K562 (cell line): ENCODE measurements at regions not wholly inside any gene's neighbourhood (a gene's known extent, or its start where the extent isn't known, plus 50 kb on each side); places are given as distances from the start of the nearest gene placed in this dataset.

Experiments
- AFF4 ChIP-seq: sonication (generic); formaldehyde crosslinking; IDR thresholded peaks from 2 replicates; pipeline ENCODE4 v1.8.0; 2023; ENCODE audit warnings: mild to moderate bottlenecking, missing genetic modification reagents
- CEBPB ChIP-seq: fragments of 450-650 bp; IDR thresholded peaks from 2 replicates; pipeline ENCODE4 v1.6.1; 2016; ENCODE audit warnings: missing genetic modification characterization, missing compliant biosample characterization
- EP300 ChIP-seq: IDR thresholded peaks from 2 replicates; pipeline ENCODE4 v1.6.1; 2012; ENCODE audit warnings: low read length, improper control_type of control experiment
- KLF10 ChIP-seq: fragments of 250-450 bp; sonication (Bioruptor Pico); IDR thresholded peaks from 2 replicates; pipeline ENCODE4 v1.6.1; 2021; ENCODE audit warnings: matching md5 sums
- MTA2 ChIP-seq: fragments of 450-650 bp; IDR thresholded peaks from 2 replicates; pipeline ENCODE4 v1.6.1; 2016; ENCODE audit warnings: low read depth
- SMARCA4 ChIP-seq: fragments of 450-650 bp; IDR thresholded peaks from 2 replicates; pipeline ENCODE4 v1.6.1; 2016
- TF ChIP-seq, protein P1 (sequence below): sonication (generic); formaldehyde crosslinking; IDR thresholded peaks from 2 replicates; pipeline ENCODE4 v1.8.0; 2022; ENCODE audit warnings: mild to moderate bottlenecking, missing genetic modification reagents
- TF ChIP-seq, protein P2 (sequence below): sonication (generic); formaldehyde crosslinking; IDR thresholded peaks from 2 replicates; pipeline ENCODE4 v1.8.0; 2022; ENCODE audit warnings: missing genetic modification reagents, mild to moderate bottlenecking, borderline replicate concordance
- TF ChIP-seq, protein P3 (sequence below), 3 experiments: IDR thresholded peaks in 2 of 3; conservative IDR thresholded peaks in 1 of 3; 2 replicates each; pipeline ENCODE4 v1.5.1; 2011 to 2012; ENCODE audit warnings: low read length in 3 of 3, mild to moderate bottlenecking in 3 of 3, control low read depth in 2 of 3, improper control_type of control experiment in 1 of 3, inconsistent platforms in 1 of 3, low read depth in 1 of 3, mixed read lengths in 1 of 3, moderate library complexity in 1 of 3; ENCODE audit not compliant: insufficient read depth in 2 of 3

DNA sequence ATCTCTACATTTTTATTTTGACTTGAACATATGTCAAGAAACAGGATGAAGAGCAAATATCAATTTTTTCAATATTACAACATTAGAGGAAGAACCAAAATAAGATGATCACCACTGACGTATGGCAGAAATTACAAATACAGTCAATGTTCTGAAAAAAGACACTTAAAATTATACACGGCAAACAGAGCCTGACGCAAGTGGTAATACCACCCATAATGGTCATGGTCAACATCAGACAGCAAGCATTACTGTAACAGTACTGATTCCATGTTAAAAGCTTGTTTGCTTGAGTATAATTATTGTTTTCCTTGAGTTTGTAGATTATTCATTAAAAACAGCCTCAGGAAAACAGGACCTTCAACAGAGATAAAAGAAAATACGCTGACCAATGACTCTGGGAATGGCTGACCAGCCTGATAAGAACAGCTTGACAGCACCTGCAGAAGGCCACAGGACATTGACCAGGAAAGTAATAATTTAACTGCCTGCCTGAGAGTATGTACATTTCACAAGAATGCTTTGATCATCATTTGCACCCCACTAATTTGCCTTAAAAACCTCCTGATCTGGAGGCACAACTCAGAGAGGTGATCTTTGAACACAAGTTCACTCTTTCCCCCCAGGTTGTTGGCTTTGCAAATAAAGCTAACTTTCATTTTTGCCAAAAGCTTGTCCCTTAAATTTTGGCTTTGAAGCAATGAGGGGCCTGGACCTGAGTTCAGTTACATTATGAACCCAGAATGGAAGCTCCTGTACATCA is 187.3 kb downstream of the IPO8 start (continued):
- TF ChIP-seq, protein P1, sequence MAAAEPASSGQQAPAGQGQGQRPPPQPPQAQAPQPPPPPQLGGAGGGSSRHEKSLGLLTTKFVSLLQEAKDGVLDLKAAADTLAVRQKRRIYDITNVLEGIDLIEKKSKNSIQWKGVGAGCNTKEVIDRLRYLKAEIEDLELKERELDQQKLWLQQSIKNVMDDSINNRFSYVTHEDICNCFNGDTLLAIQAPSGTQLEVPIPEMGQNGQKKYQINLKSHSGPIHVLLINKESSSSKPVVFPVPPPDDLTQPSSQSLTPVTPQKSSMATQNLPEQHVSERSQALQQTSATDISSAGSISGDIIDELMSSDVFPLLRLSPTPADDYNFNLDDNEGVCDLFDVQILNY, result no peak
- TF ChIP-seq SMARCA4, result 0 out of 2 replicates have a peak, but pooled peaks have one; percentile 40
- TF ChIP-seq CEBPB (tag), result peak; percentile 9; the same call in 1 of the 2 replicates
- TF ChIP-seq KLF10 (CRISPR knock-in tag), result no peak
- TF ChIP-seq AFF4 (CRISPR knock-in tag), result no peak
- TF ChIP-seq, protein P2, sequence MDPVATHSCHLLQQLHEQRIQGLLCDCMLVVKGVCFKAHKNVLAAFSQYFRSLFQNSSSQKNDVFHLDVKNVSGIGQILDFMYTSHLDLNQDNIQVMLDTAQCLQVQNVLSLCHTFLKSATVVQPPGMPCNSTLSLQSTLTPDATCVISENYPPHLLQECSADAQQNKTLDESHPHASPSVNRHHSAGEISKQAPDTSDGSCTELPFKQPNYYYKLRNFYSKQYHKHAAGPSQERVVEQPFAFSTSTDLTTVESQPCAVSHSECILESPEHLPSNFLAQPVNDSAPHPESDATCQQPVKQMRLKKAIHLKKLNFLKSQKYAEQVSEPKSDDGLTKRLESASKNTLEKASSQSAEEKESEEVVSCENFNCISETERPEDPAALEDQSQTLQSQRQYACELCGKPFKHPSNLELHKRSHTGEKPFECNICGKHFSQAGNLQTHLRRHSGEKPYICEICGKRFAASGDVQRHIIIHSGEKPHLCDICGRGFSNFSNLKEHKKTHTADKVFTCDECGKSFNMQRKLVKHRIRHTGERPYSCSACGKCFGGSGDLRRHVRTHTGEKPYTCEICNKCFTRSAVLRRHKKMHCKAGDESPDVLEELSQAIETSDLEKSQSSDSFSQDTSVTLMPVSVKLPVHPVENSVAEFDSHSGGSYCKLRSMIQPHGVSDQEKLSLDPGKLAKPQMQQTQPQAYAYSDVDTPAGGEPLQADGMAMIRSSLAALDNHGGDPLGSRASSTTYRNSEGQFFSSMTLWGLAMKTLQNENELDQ (CRISPR knock-in tag), result no peak
- TF ChIP-seq, protein P3, sequence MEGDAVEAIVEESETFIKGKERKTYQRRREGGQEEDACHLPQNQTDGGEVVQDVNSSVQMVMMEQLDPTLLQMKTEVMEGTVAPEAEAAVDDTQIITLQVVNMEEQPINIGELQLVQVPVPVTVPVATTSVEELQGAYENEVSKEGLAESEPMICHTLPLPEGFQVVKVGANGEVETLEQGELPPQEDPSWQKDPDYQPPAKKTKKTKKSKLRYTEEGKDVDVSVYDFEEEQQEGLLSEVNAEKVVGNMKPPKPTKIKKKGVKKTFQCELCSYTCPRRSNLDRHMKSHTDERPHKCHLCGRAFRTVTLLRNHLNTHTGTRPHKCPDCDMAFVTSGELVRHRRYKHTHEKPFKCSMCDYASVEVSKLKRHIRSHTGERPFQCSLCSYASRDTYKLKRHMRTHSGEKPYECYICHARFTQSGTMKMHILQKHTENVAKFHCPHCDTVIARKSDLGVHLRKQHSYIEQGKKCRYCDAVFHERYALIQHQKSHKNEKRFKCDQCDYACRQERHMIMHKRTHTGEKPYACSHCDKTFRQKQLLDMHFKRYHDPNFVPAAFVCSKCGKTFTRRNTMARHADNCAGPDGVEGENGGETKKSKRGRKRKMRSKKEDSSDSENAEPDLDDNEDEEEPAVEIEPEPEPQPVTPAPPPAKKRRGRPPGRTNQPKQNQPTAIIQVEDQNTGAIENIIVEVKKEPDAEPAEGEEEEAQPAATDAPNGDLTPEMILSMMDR (IDR thresholded peaks at IDR 0.05 in 2 of 3, conservative IDR thresholded peaks at IDR 0.05 in 1 of 3; ENCODE audit: insufficient read depth in 2 of 3, low read depth in 1 of 3, low read length in 3 of 3), result no peak
- peak; percentile 46 for TF ChIP-seq EP300
- peak; percentile 54; the same call in 1 of the 2 replicates for TF ChIP-seq MTA2
